OCI-LY1 (cell line): ENCODE measurements at regions not wholly inside any gene's neighbourhood (a gene's known extent, or its start where the extent isn't known, plus 50 kb on each side); places are given as distances from the start of the nearest gene placed in this dataset.

ENCODE experiments used
- H2AFZ ChIP-seq: fragments of 200-600 bp; sonication (generic), shearing (Covaris generic); 2 replicates; pipeline ENCODE4 v1.6.0; 2014; ENCODE audit warnings: antibody characterized with exemption, mild to moderate bottlenecking, low read length
- H3F3A ChIP-seq: fragments of 200-600 bp; sonication (generic), shearing (Covaris generic); 2 replicates; pipeline ENCODE4 v1.6.0; 2014; ENCODE audit warnings: mild to moderate bottlenecking, antibody characterized with exemption, low read length, moderate library complexity; ENCODE audit not compliant: insufficient read depth
- H3K27ac ChIP-seq: fragments of 200-600 bp; sonication (generic); 2 replicates; pipeline ENCODE4 v1.5.1; 2014; ENCODE audit warnings: low read length, mixed run types, mild to moderate bottlenecking, low read depth; ENCODE audit not compliant: poor library complexity, severe bottlenecking
- H3K27me3 ChIP-seq: fragments of 200-600 bp; sonication (generic); 2 replicates; pipeline ENCODE4 v1.6.0; 2014; ENCODE audit warnings: antibody characterized with exemption, mild to moderate bottlenecking, low read length, moderate library complexity; ENCODE audit not compliant: insufficient read depth
- H3K36me3 ChIP-seq: fragments of 200-600 bp; sonication (generic); 2 replicates; pipeline ENCODE4 v1.6.1; 2014; ENCODE audit warnings: mild to moderate bottlenecking, antibody characterized with exemption, low read length, moderate library complexity, mixed read lengths; ENCODE audit not compliant: insufficient read depth
- H3K4me1 ChIP-seq: fragments of 200-600 bp; sonication (generic); 2 replicates; pipeline ENCODE4 v1.5.1; 2014; ENCODE audit warnings: mild to moderate bottlenecking, low read length, moderate library complexity; ENCODE audit not compliant: insufficient read depth, severe bottlenecking
- H3K4me2 ChIP-seq: fragments of 200-600 bp; sonication (generic), shearing (Covaris generic); 2 replicates; pipeline ENCODE4 v1.6.1; 2014; ENCODE audit warnings: low read length
- H3K4me3 ChIP-seq: fragments of 200-600 bp; sonication (generic); 2 replicates; pipeline ENCODE4 v1.5.1; 2014; ENCODE audit warnings: low read length, low read depth, mild to moderate bottlenecking, mixed read lengths; ENCODE audit not compliant: poor library complexity, severe bottlenecking
- H3K79me2 ChIP-seq: fragments of 200-600 bp; shearing (Covaris generic); 2 replicates; pipeline ENCODE4 v1.6.1; 2016; ENCODE audit warnings: mixed run types, low read length, mixed read lengths; ENCODE audit not compliant: insufficient read depth
- H3K9ac ChIP-seq: fragments of 200-600 bp; sonication (generic), shearing (Covaris generic); 2 replicates; pipeline ENCODE4 v1.6.1; 2014; ENCODE audit warnings: mild to moderate bottlenecking, low read length, mixed read lengths
- H3K9me2 ChIP-seq: fragments of 200-600 bp; sonication (generic), shearing (Covaris generic); 2 replicates; pipeline ENCODE4 v1.6.1; 2014; ENCODE audit warnings: low read depth, mild to moderate bottlenecking, low read length, mixed read lengths
- H3K9me3 ChIP-seq: fragments of 200-600 bp; shearing (Covaris generic); 2 replicates; pipeline ENCODE4 v1.6.1; 2014; ENCODE audit warnings: low read length, mixed read lengths
- H4K20me1 ChIP-seq: fragments of 200-600 bp; sonication (generic), shearing (Covaris generic); 2 replicates; pipeline ENCODE4 v1.6.0; 2016; ENCODE audit warnings: mild to moderate bottlenecking, low read length; ENCODE audit not compliant: insufficient read depth
- CTCF ChIP-seq: fragments of 200-600 bp; sonication (generic), shearing (Covaris generic); IDR thresholded peaks from 2 replicates; pipeline ENCODE4 v1.5.1; 2017; ENCODE audit warnings: mild to moderate bottlenecking, antibody characterized with exemption, low read length, moderate library complexity, mixed read lengths
- EZH2 ChIP-seq: fragments of 200-600 bp; sonication (generic), shearing (Covaris generic); IDR thresholded peaks from 2 replicates; pipeline ENCODE4 v1.8.0; 2017; ENCODE audit warnings: borderline replicate concordance, mixed run types, mild to moderate bottlenecking, antibody characterized with exemption, low read length, moderate library complexity, mixed read lengths

DNA sequence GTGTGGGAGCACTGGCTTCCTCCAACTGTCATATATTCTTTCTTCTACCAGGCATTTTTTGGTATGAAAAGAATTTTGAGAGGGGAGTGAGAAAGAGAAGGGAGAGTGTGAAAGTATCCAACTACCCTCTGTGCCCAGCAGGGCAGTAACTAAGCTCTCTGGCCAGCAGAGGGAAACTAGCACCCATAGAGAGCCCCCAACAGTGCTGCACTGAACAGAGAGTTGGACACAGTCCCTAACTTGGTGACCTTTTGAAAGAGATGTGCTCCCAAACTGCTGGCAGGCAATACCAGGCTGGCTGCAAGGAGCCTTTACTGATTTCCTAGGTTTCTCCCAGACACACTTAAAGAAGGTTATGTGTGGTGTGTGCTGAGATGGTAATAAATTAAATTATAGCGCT, 118.8 kb upstream of the PBX1 start:
- no peak overlapping the region for H2AFZ ChIP-seq
- TF ChIP-seq EZH2, result no peak
- TF ChIP-seq CTCF, result no peak
- no peaks in the 10 kb centered on the region for H3K79me2 ChIP-seq
- no peak overlapping the region for H3K4me3 ChIP-seq
- no peaks in the 10 kb centered on the region for H3K36me3 ChIP-seq
- no peaks in the 10 kb centered on the region for H3K4me1 ChIP-seq
- no peak overlapping the region for H3K4me2 ChIP-seq
- no peak overlapping the region for H3K27ac ChIP-seq
- H3K9me2 ChIP-seq, result no peaks in the 10 kb centered on the region
- H3K9ac ChIP-seq, result no peak overlapping the region
- H3K9me3 ChIP-seq, result no peaks in the 10 kb centered on the region
- no peaks in the 10 kb centered on the region; the same call in 1 of the 2 replicates for H3K27me3 ChIP-seq
- H3F3A ChIP-seq, result no peaks in the 10 kb centered on the region
- H4K20me1 ChIP-seq, result no peaks in the 10 kb centered on the region

- Histone ChIP-seq H3K4me1 (no peaks in the 10 kb centered on the region), H3K4me3 (no peak overlapping the region), H3K4me2 (no peak overlapping the region), H2AFZ (no peak overlapping the region), H3K9me2 (no peaks in the 10 kb centered on the region), H3F3A (no peaks in the 10 kb centered on the region), H3K79me2 (no peaks in the 10 kb centered on the region), H3K36me3 (no peaks in the 10 kb centered on the region), H4K20me1 (no peaks in the 10 kb centered on the region), H3K27me3 (no peaks in the 10 kb centered on the region; the same call in 1 of the 2 replicates), H3K9me3 (no peaks in the 10 kb centered on the region), H3K27ac (no peak overlapping the region), H3K9ac (no peak overlapping the region)
- TF ChIP-seq CTCF (no peak), EZH2 (no peak)
These were observed 115.8 kb upstream of the PBX1 start for GRCh38 chr1:164443166-164443565.

DNA sequence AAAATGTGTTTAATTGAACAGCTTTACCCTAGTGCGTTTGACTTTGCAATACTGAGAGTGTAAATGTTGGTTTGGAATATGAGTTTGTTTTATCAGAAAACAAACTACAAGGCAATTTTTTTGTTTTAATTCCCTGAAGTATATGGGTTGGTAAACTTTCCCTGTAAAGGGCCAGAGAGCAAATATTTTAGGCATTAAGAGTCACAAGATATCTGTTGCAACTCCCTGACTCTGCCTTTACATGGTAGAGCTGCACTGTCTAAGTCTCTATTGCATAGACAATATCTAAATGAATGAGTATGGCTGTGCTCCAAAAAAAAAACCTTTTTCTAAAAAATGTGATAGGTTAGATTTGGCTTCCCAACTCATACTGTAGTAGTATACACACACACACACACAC, 115.1 kb upstream of the PBX1 start:
- Histone ChIP-seq H3K79me2 (no peaks in the 10 kb centered on the region), H4K20me1 (no peaks in the 10 kb centered on the region), H3K9ac (no peak overlapping the region), H3K27me3 (no peaks in the 10 kb centered on the region; the same call in 1 of the 2 replicates), H3K36me3 (no peaks in the 10 kb centered on the region), H2AFZ (no peak overlapping the region), H3K27ac (no peak overlapping the region), H3K9me2 (no peaks in the 10 kb centered on the region), H3K4me2 (no peak overlapping the region), H3K4me3 (no peak overlapping the region), H3K4me1 (no peaks in the 10 kb centered on the region), H3K9me3 (no peaks in the 10 kb centered on the region), H3F3A (no peaks in the 10 kb centered on the region)
- TF ChIP-seq EZH2, result no peak
- no peak for TF ChIP-seq CTCF
